ENCODE measurements at regions not wholly inside any gene's neighbourhood (a gene's known extent, or its start where the extent isn't known, plus 50 kb on each side); places are given as distances from the start of the nearest gene placed in this dataset.

DNA sequence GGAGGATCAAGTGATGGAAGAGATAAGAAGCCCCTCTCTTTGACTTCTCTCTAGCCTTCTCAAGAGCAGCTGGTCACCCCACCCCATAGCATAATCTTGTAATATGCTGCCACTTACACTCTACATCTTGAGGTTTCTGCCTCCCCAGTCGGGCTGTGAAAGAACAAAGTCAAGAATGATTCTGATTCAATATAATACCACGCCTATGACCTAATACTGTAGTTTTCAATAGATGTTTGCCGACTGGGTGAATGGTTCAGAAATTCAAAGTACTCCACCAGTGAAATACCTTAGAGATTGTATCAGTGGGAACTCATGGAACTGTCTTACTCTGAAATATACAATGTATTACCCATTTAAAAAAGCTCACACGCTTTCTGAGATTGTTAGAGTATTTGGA, 93.0 kb upstream of the ZFHX3 start:
- Histone ChIP-seq H3K36me3 (ENCODE audit: control insufficient read depth, insufficient read depth, low read length) (no peaks in the 10 kb centered on the region), H3K23ac (ENCODE audit: low read depth, low read length) (no peak overlapping the region), H3K14ac (replicated peaks; ENCODE audit: low read depth, low read length) (no peak overlapping the region), H2BK5ac (ENCODE audit: low read depth, low read length, poor library complexity, severe bottlenecking) (no peak overlapping the region), H4K8ac (ENCODE audit: low read depth in 2 of 2, low read length in 2 of 2) (no peak overlapping the region), H3K27me3 (ENCODE audit: control insufficient read depth, insufficient read depth, low read length) (peaks cover 18% of the 10 kb centered on the region), H3K4me3 (ENCODE audit: insufficient read depth, low read depth, low read length) (no peak overlapping the region), H3K27ac (ENCODE audit: insufficient read depth, low read length) (no peak overlapping the region), H2AK5ac (ENCODE audit: low read depth, low read length) (no peak overlapping the region), H4K91ac (ENCODE audit: insufficient read depth, low read depth, low read length) (no peak overlapping the region), H4K5ac (ENCODE audit: low read depth, low read length) (no peak overlapping the region), H2AFZ (replicated peaks; ENCODE audit: low read length, poor library complexity) (no peak overlapping the region), H3K4ac (ENCODE audit: low read depth, low read length) (no peak overlapping the region), H2AK9ac (replicated peaks; ENCODE audit: low read depth, low read length, poor library complexity) (no peak overlapping the region), H3K56ac (ENCODE audit: extremely low read depth, insufficient read depth, low read length) (no peak overlapping the region), H3K4me2 (ENCODE audit: low read depth, low read length) (no peak overlapping the region), H3K9me1 (ENCODE audit: insufficient read depth, low read length) (no peaks in the 10 kb centered on the region), H3K9ac (ENCODE audit: low read depth, low read length) (no peak overlapping the region), H4K20me1 (ENCODE audit: insufficient read depth, low read length) (no peaks in the 10 kb centered on the region), H2BK120ac (ENCODE audit: low read depth, low read length) (no peak overlapping the region), H3K9me3 (ENCODE audit: control insufficient read depth, insufficient read depth, low read length) (no peaks in the 10 kb centered on the region; the same call in 1 of the 2 replicates), H3K4me1 (ENCODE audit: control insufficient read depth, insufficient read depth, low read length) (no peaks in the 10 kb centered on the region), H2BK15ac (ENCODE audit: low read depth, low read length) (no peak overlapping the region), H3K79me1 (ENCODE audit: low read depth in 1 of 2, low read length in 2 of 2) (no peaks in the 10 kb centered on the region), H2BK20ac (ENCODE audit: low read depth, low read length) (no peak overlapping the region), H3K18ac (ENCODE audit: low read depth, low read length) (no peak overlapping the region)
- ATAC-seq (ENCODE audit: low read depth) (no peak), DNase-seq (no peak)
- ChIA-PET POLR2A (ENCODE audit: unreplicated experiment) (no interaction called here), CTCF (no interaction called here)
- BruUV-seq (replicated peaks), result no TSS peak
- intact Hi-C loops (cut with micrococcal nuclease), result no loop called here
- dilution Hi-C loops (cut with HindIII; ENCODE audit: low sequenced_read_pairs, unreplicated experiment), result no loop called here
- in situ Hi-C loops (cut with MboI; ENCODE audit: low sequenced_read_pairs), result no loop called here
- TF ChIP-seq, protein P1, sequence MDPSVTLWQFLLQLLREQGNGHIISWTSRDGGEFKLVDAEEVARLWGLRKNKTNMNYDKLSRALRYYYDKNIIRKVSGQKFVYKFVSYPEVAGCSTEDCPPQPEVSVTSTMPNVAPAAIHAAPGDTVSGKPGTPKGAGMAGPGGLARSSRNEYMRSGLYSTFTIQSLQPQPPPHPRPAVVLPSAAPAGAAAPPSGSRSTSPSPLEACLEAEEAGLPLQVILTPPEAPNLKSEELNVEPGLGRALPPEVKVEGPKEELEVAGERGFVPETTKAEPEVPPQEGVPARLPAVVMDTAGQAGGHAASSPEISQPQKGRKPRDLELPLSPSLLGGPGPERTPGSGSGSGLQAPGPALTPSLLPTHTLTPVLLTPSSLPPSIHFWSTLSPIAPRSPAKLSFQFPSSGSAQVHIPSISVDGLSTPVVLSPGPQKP (IDR thresholded peaks at IDR 0.05; ENCODE audit: borderline replicate concordance, low read depth, low read length), result no peak
- TF ChIP-seq RFX5 (IDR thresholded peaks at IDR 0.05; ENCODE audit: low read depth, low read length), result no peak
- TF ChIP-seq MAFK (IDR thresholded peaks at IDR 0.05; ENCODE audit: low read depth, low read length), result no peak
- TF ChIP-seq CEBPB (IDR thresholded peaks at IDR 0.05; ENCODE audit: low read depth, low read length), result no peak
- no peak for TF ChIP-seq FOS (IDR thresholded peaks at IDR 0.05; ENCODE audit: low read depth, low read length)
- no peak for TF ChIP-seq USF2 (IDR thresholded peaks at IDR 0.05; ENCODE audit: low read depth, low read length)
- TF ChIP-seq RAD21 (IDR thresholded peaks at IDR 0.05; ENCODE audit: low read length), result no peak
- TF ChIP-seq BHLHE40 (IDR thresholded peaks at IDR 0.05; ENCODE audit: low read depth, low read length), result no peak
- no peak for TF ChIP-seq CHD1 (IDR thresholded peaks at IDR 0.05; ENCODE audit: low read depth, low read length)
- TF ChIP-seq MXI1 (IDR thresholded peaks at IDR 0.05; ENCODE audit: borderline replicate concordance, low read depth, low read length), result no peak
- WGBS, 2 experiments (ENCODE audit: extremely low coverage in 2 of 2, insufficient read length in 1 of 2), result no CpG with 5 or more reads among the region's 4 CpGs
